Naive thymus-derived CD4-positive, alpha-beta T cell (primary cell): ENCODE measurements at regions not wholly inside any gene's neighbourhood (a gene's known extent, or its start where the extent isn't known, plus 50 kb on each side); places are given as distances from the start of the nearest gene placed in this dataset.

Experiments used
- ATAC-seq: fragments of 150-1000 bp; cut with Tn5 transposase; 2 replicates; pipeline ENCODE4 v1.10.0; 2021; ENCODE audit warnings: mild to moderate bottlenecking, moderate library complexity
- CTCF ChIA-PET: fragments of 350-600 bp; sonication (Branson Sonifier 250); formaldehyde crosslinking; loops from one replicate; lab custom pipeline; 2021; ENCODE audit warnings: antibody characterized with exemption; lab: Charles Lee
- POLR2A ChIA-PET: fragments of 350-600 bp; sonication (Branson Sonifier 250); formaldehyde crosslinking; loops from one replicate; lab custom pipeline; 2021; ENCODE audit warnings: antibody characterized with exemption, inconsistent platforms; lab: Charles Lee
- DNase-seq, 9 donors: peaks; one replicate each; pipeline versions ENCODE4 v3.0.0 to v3.0.0-alpha.2; 2020 to 2022; ENCODE audit warnings: mixed read lengths in 1 of 9
- H3K27ac ChIP-seq: one replicate; pipeline ENCODE4 v1.7.0; 2013; ENCODE audit warnings: mild to moderate bottlenecking, low read depth, low read length, moderate library complexity
- H3K27me3 ChIP-seq, 2 donors: one replicate each; pipeline ENCODE4 v1.7.0; 2013; ENCODE audit warnings: low read length in 2 of 2, mild to moderate bottlenecking in 2 of 2, moderate library complexity in 2 of 2; ENCODE audit not compliant: control insufficient read depth in 2 of 2, insufficient read depth in 2 of 2
- H3K36me3 ChIP-seq, 3 experiments: 1 replicate in 2 of 3; 2 replicates in 1 of 3; pipeline ENCODE4 v1.7.0; 2013; ENCODE audit warnings: low read length in 3 of 3, mild to moderate bottlenecking in 3 of 3, moderate library complexity in 1 of 3; ENCODE audit not compliant: insufficient read depth in 3 of 3, control insufficient read depth in 2 of 3
- H3K4me1 ChIP-seq, 2 donors: one replicate each; pipeline ENCODE4 v1.7.0; 2013; ENCODE audit warnings: low read length in 2 of 2, mild to moderate bottlenecking in 2 of 2, moderate library complexity in 1 of 2; ENCODE audit not compliant: control insufficient read depth in 2 of 2, insufficient read depth in 2 of 2
- H3K4me3 ChIP-seq: 2 replicates; pipeline ENCODE4 v1.7.0; 2013; ENCODE audit warnings: mild to moderate bottlenecking, low read length
- H3K9me3 ChIP-seq, 3 experiments: 1 replicate in 2 of 3; 2 replicates in 1 of 3; pipeline ENCODE4 v1.7.0; 2013; ENCODE audit warnings: low read length in 3 of 3; ENCODE audit not compliant: control insufficient read depth in 2 of 3
- H3K27ac Mint-ChIP-seq, 9 donors: one replicate each; pipeline ENCODE4 v1.8.0; 2020 to 2022; ENCODE audit warnings: mixed read lengths in 9 of 9, mild to moderate bottlenecking in 8 of 9, moderate library complexity in 5 of 9, inconsistent platforms in 2 of 9
- H3K27me3 Mint-ChIP-seq, 5 donors: one replicate each; pipeline ENCODE4 v1.8.0; 2021 to 2022; ENCODE audit warnings: mixed read lengths in 5 of 5, mild to moderate bottlenecking in 1 of 5
- H3K36me3 Mint-ChIP-seq, 5 donors: one replicate each; pipeline ENCODE4 v1.8.0; 2020 to 2022; ENCODE audit warnings: mixed read lengths in 5 of 5, mild to moderate bottlenecking in 3 of 5, inconsistent platforms in 1 of 5
- H3K4me1 Mint-ChIP-seq, 7 donors: one replicate each; pipeline ENCODE4 v1.8.0; 2020 to 2022; ENCODE audit warnings: mixed read lengths in 7 of 7, mild to moderate bottlenecking in 3 of 7, inconsistent platforms in 1 of 7
- H3K4me3 Mint-ChIP-seq, 10 donors: one replicate each; pipeline ENCODE4 v1.8.0; 2020 to 2022; ENCODE audit warnings: mild to moderate bottlenecking in 10 of 10, mixed read lengths in 10 of 10, moderate library complexity in 6 of 10, inconsistent platforms in 2 of 10
- H3K9me3 Mint-ChIP-seq, 11 donors: one replicate each; pipeline ENCODE4 v1.8.0; 2020 to 2022; ENCODE audit warnings: mixed read lengths in 11 of 11, mild to moderate bottlenecking in 4 of 11, inconsistent platforms in 1 of 11, moderate library complexity in 1 of 11
- intact Hi-C, 2 donors: fragments of 100-400 bp; cut with micrococcal nuclease; formaldehyde crosslinking; loops; one replicate each; pipeline ENCODE4 v1.15.1; 2023

- DNase-seq (no peak), ATAC-seq (no peak)
- Histone ChIP-seq H3K27me3 (no peaks in the 10 kb centered on the region), H3K36me3 (no peaks in the 10 kb centered on the region), H3K4me3 (no peak overlapping the region), H3K4me1 (no peaks in the 10 kb centered on the region), H3K27ac (no peak overlapping the region), H3K9me3 (no peaks in the 10 kb centered on the region)
- peaks cover 0 to 14% (median 3%) of the 10 kb centered on the region in 11 donors for H3K9me3 Mint-ChIP-seq
- no peak overlapping the region for H3K4me3 Mint-ChIP-seq
- H3K4me1 Mint-ChIP-seq, result no peaks in the 10 kb centered on the region
- POLR2A ChIA-PET, result no interaction called here
- H3K36me3 Mint-ChIP-seq, result no peaks in the 10 kb centered on the region
- no peaks in the 10 kb centered on the region for H3K27me3 Mint-ChIP-seq
- intact Hi-C loops, result no loop called here
- no peak overlapping the region for H3K27ac Mint-ChIP-seq
- CTCF ChIA-PET, result no interaction called here
Observed at GRCh38 chr5:117686926-117687325, 1112.3 kb upstream of the SEMA6A start.

- CTCF ChIA-PET, result no interaction called here
- no peak for ATAC-seq
- H3K4me3 ChIP-seq, result no peak overlapping the region
- POLR2A ChIA-PET, result no interaction called here
- no peaks in the 10 kb centered on the region for H3K4me1 ChIP-seq
- no peak overlapping the region for H3K4me3 Mint-ChIP-seq
- DNase-seq, result no peak
- H3K27me3 Mint-ChIP-seq, result no peaks in the 10 kb centered on the region
- no peak overlapping the region for H3K27ac Mint-ChIP-seq
- H3K36me3 ChIP-seq, result no peaks in the 10 kb centered on the region
- peaks cover 0 to 21% (median 0%) of the 10 kb centered on the region in 11 donors for H3K9me3 Mint-ChIP-seq
- intact Hi-C loops, result no loop called here
- no peaks in the 10 kb centered on the region for H3K36me3 Mint-ChIP-seq
- H3K27me3 ChIP-seq, result no peaks in the 10 kb centered on the region
- H3K4me1 Mint-ChIP-seq, result no peaks in the 10 kb centered on the region
- no peaks in the 10 kb centered on the region for H3K9me3 ChIP-seq
- H3K27ac ChIP-seq, result no peak overlapping the region
Observed at GRCh38 chr5:117682416-117682815, 1107.8 kb upstream of the SEMA6A start.

- Histone ChIP-seq H3K36me3 (no peaks in the 10 kb centered on the region), H3K27me3 (no peaks in the 10 kb centered on the region), H3K27ac (no peak overlapping the region), H3K9me3 (no peaks in the 10 kb centered on the region), H3K4me1 (no peaks in the 10 kb centered on the region), H3K4me3 (no peak overlapping the region)
- no peaks in the 10 kb centered on the region for H3K4me1 Mint-ChIP-seq
- ChIA-PET CTCF (no interaction called here), POLR2A (no interaction called here)
- H3K36me3 Mint-ChIP-seq, result no peaks in the 10 kb centered on the region
- no peak for DNase-seq
- no peak overlapping the region for H3K27ac Mint-ChIP-seq
- no peak overlapping the region for H3K4me3 Mint-ChIP-seq
- no peaks in the 10 kb centered on the region for H3K27me3 Mint-ChIP-seq
- ATAC-seq, result no peak
- intact Hi-C loops, result no loop called here
- H3K9me3 Mint-ChIP-seq, result peaks cover 0 to 21% (median 1%) of the 10 kb centered on the region in 11 donors
Observed at GRCh38 chr5:117681431-117682254, 1107.0 kb upstream of the SEMA6A start.

DNA sequence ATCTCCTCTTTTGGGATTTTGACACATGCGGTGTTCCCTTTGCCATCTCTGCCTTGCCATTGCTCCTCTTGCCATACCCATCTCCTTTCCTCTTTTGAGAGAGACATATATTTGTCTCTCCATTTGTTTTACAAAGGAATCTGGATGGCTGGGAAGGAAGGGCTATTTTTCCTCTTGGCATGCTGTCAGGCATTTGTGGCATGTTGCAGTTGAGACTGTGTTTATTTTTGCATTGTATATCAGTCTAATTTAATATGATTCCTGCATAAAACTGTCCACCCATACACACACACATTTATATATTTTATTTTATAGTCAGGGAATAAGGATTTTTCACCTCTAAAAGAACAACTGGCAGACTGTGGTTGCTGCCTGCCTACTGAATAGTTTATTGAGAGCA, 1105.8 kb upstream of the SEMA6A start:
- no peak overlapping the region for H3K4me3 ChIP-seq
- Mint-ChIP-seq H3K36me3 (no peaks in the 10 kb centered on the region), H3K27me3 (no peaks in the 10 kb centered on the region), H3K4me3 (no peak overlapping the region), H3K27ac (no peak overlapping the region), H3K4me1 (no peaks in the 10 kb centered on the region), H3K9me3 (peaks cover 0 to 21% (median 1%) of the 10 kb centered on the region in 11 donors)
- H3K9me3 ChIP-seq, result no peaks in the 10 kb centered on the region
- no peaks in the 10 kb centered on the region for H3K4me1 ChIP-seq
- POLR2A ChIA-PET, result no interaction called here
- H3K36me3 ChIP-seq, result no peaks in the 10 kb centered on the region
- no peak for ATAC-seq
- no peak overlapping the region for H3K27ac ChIP-seq
- DNase-seq, result no peak
- no peaks in the 10 kb centered on the region for H3K27me3 ChIP-seq
- intact Hi-C loops, result no loop called here
- CTCF ChIA-PET, result no interaction called here

DNA sequence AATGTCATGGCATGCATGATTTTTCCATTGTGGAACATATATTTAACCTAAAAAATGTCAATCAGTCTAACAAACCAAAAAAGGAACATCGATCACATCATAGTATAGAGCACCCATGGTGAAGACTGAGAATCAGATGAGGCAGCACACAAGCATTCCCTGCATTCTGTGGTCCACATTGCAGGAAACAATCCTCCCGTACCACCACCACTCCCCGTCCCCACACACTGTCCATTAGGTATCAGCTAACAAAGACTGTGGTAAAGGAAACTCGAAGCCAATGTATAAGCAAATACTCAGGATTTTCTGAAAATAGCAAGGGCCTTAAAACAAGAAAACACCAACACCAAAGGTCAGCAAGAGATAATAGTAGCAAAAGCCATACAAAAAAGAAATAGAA, 1104.4 kb upstream of the SEMA6A start:
- Mint-ChIP-seq H3K9me3 (peaks cover 0 to 17% (median 1%) of the 10 kb centered on the region in 11 donors), H3K27me3 (no peaks in the 10 kb centered on the region), H3K4me3 (no peak overlapping the region), H3K27ac (no peak overlapping the region), H3K4me1 (no peaks in the 10 kb centered on the region), H3K36me3 (no peaks in the 10 kb centered on the region)
- no peaks in the 10 kb centered on the region for H3K9me3 ChIP-seq
- no peak overlapping the region for H3K4me3 ChIP-seq
- DNase-seq, result no peak
- H3K27me3 ChIP-seq, result no peaks in the 10 kb centered on the region
- intact Hi-C loops, result no loop called here
- no peak for ATAC-seq
- no peaks in the 10 kb centered on the region for H3K36me3 ChIP-seq
- H3K4me1 ChIP-seq, result no peaks in the 10 kb centered on the region
- CTCF ChIA-PET, result no interaction called here
- POLR2A ChIA-PET, result no interaction called here
- no peak overlapping the region for H3K27ac ChIP-seq

DNA sequence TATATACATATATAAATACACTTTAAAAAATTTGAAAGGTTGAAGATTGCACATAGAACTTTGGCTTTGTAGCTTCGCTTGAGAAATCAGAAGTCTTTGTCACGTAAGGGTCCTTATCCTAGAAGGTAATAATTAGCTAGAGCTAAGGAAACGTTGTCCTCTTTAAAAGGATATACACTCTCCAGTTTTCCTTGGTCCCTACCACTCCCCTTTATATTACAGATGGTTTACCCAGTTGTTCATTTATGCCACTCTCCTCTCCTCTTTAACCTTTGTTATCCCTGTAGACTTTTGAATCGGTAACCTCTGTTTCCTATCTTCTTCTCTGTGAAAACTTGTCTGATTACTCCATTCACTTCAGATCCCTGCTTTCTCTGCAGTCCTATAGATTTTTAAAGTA, 1101.0 kb upstream of the SEMA6A start:
- Mint-ChIP-seq H3K9me3 (peaks cover 0 to 6% (median 0%) of the 10 kb centered on the region in 11 donors), H3K36me3 (no peaks in the 10 kb centered on the region), H3K4me3 (no peak overlapping the region), H3K27ac (no peak overlapping the region), H3K4me1 (no peaks in the 10 kb centered on the region), H3K27me3 (no peaks in the 10 kb centered on the region)
- DNase-seq (no peak), ATAC-seq (no peak)
- Histone ChIP-seq H3K27me3 (no peaks in the 10 kb centered on the region), H3K4me3 (no peak overlapping the region), H3K36me3 (no peaks in the 10 kb centered on the region), H3K4me1 (no peaks in the 10 kb centered on the region), H3K27ac (no peak overlapping the region), H3K9me3 (no peaks in the 10 kb centered on the region)
- POLR2A ChIA-PET, result interaction anchor here (0.6 kb wide), 1 partner anchor 659 kb away, joined by 3 read pairs; no protein-coding TSS in a partner anchor
- CTCF ChIA-PET, result no interaction called here
- intact Hi-C loops, result no loop called here

DNA sequence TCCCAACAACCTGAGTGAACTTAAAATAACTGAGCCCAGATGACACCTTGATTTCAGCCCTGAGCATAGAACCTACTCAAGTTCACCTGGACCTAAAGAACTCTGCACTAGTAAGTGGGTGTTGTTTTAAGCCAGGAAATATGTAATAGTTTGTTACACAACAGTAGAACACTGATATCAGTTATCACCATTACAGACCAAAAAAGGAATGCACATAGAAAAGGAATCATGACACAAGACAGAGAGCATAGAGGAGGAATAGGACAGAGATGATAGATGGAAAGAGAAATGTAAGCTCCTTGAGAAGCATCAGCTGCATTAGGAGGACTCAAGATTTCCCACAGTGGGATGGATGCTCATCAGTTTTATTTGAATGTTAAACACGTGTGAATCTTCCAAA, 1096.9 kb upstream of the SEMA6A start:
- H3K4me3 Mint-ChIP-seq, result no peak overlapping the region
- CTCF ChIA-PET, result no interaction called here
- H3K9me3 ChIP-seq, result no peaks in the 10 kb centered on the region

More for the DNA sequence above, 1096.9 kb upstream of the SEMA6A start:
- peaks cover 0 to 12% (median 0%) of the 10 kb centered on the region in 11 donors for H3K9me3 Mint-ChIP-seq
- no peak overlapping the region for H3K27ac ChIP-seq
- no peaks in the 10 kb centered on the region for H3K36me3 ChIP-seq
- H3K27ac Mint-ChIP-seq, result no peak overlapping the region
- no peaks in the 10 kb centered on the region for H3K4me1 Mint-ChIP-seq
- intact Hi-C loops, result no loop called here
- no peak overlapping the region for H3K4me3 ChIP-seq
- POLR2A ChIA-PET, result no interaction called here
- H3K36me3 Mint-ChIP-seq, result no peaks in the 10 kb centered on the region
- H3K27me3 ChIP-seq, result no peaks in the 10 kb centered on the region
- H3K27me3 Mint-ChIP-seq, result no peaks in the 10 kb centered on the region
- no peaks in the 10 kb centered on the region for H3K4me1 ChIP-seq
- DNase-seq (no peak), ATAC-seq (no peak)
